ENCODE measurements at regions not wholly inside any gene's neighbourhood (a gene's known extent, or its start where the extent isn't known, plus 50 kb on each side); places are given as distances from the start of the nearest gene placed in this dataset.

DNA sequence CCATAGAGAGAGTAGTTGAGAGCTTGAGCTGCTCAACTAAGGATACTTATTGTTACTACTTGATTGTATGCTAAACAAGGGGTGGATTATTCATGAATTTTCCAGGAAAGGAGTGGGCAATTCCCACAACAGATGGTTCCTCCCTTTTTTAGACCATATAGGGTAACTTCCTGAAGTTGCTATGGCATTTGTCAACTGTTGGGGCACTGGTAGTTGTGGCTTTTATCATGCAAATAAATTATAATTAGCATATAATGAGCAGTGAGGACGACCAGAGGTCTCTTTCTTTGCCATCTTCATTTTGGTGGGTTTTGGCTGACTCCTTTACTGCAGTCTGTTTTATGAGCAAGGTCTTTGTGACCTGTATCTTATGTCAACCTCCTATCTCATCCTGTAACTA is 1403.5 kb upstream of the PABPC4L start:
- TF ChIP-seq CTCF (IDR thresholded peaks at IDR 0.05; ENCODE audit: low read depth, low read length) = no peak
- no peak overlapping the region for H3K4me3 ChIP-seq (replicated peaks in 1 of 2; ENCODE audit: low read depth in 2 of 2, low read length in 2 of 2)
- DNase-seq (ENCODE audit: low read depth in 2 of 2) = no peak

DNA sequence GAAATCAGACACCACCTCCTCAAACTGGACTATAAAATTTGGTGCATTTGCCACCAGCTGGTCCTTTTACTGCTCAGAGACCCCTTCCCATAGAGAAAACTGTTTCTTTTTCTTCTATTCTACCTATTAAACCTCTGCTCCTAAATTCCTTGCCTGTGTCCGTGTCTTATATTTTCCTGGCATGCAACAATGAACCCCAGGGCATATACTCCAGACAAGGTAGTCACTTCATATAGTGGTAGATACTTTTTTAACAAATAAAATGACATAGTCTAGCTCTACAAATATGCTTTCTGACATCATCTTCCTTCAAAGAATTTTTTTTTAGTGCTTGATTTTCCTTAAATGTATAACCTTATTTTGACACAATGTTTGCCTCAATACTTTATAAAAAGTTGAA is 1402.9 kb upstream of the PABPC4L start:
- DNase-seq (ENCODE audit: low read depth in 2 of 2) = no peak
- H3K4me3 ChIP-seq (replicated peaks in 1 of 2; ENCODE audit: low read depth in 2 of 2, low read length in 2 of 2) = no peak overlapping the region
- TF ChIP-seq CTCF (IDR thresholded peaks at IDR 0.05; ENCODE audit: low read depth, low read length) = no peak

DNA sequence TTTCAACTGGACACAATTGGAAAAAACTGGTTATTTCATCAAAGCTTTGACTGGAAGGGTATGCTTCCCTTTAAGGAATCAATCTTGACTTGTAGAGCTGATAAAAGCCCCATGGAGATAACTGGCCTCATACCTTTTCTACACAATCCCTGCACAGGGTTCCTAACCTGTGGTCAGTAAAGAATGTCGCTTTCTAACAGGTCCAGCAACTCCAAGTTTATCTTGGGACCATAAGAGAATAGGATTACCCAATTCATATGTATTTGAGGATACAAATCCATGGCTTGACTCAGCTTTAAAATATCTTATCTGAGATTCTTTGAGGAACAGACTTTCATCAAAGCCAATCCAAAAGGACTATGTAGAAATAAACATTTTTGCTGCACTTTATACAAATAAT is 1399.8 kb upstream of the PABPC4L start:
- TF ChIP-seq CTCF (IDR thresholded peaks at IDR 0.05; ENCODE audit: low read depth, low read length) = no peak
- H3K4me3 ChIP-seq (replicated peaks in 1 of 2; ENCODE audit: low read depth in 2 of 2, low read length in 2 of 2) = no peak overlapping the region
- no peak for DNase-seq (ENCODE audit: low read depth in 2 of 2)

- TF ChIP-seq CTCF (IDR thresholded peaks at IDR 0.05; ENCODE audit: low read depth, low read length) = no peak
- DNase-seq (ENCODE audit: low read depth in 2 of 2) = no peak
- H3K4me3 ChIP-seq (replicated peaks in 1 of 2; ENCODE audit: low read depth in 2 of 2, low read length in 2 of 2) = no peak overlapping the region
Measured at GRCh38 chr4:135598151-135598550, 1396.6 kb upstream of the PABPC4L start.

GRCh38 chr4:135594521-135594920 is 1392.9 kb upstream of the PABPC4L start:
- no peak for TF ChIP-seq CTCF (IDR thresholded peaks at IDR 0.05; ENCODE audit: low read depth, low read length)
- no peak overlapping the region for H3K4me3 ChIP-seq (replicated peaks in 1 of 2; ENCODE audit: low read depth in 2 of 2, low read length in 2 of 2)
- no peak for DNase-seq (ENCODE audit: low read depth in 2 of 2)

DNA sequence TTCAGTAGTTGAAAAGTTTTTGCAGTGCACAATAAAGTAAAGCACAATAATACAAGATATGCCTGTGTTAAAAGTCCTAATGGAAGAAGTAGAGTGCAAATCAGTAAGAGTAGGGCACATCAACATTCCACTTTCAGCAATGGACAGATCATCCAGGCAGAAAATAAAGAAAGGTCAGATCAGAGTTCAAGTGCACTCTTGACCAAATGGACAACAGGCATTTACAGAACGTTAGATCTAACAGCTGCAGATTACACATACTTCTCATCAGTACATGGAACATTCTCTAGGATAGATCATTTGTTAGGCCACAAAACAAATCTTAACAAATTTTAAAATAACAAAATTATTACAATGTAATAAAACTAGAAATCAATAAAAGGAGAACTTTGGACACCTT is 1373.5 kb upstream of the PABPC4L start:
- TF ChIP-seq CTCF (IDR thresholded peaks at IDR 0.05; ENCODE audit: low read depth, low read length) = no peak
- H3K4me3 ChIP-seq (replicated peaks in 1 of 2; ENCODE audit: low read depth in 2 of 2, low read length in 2 of 2) = no peak overlapping the region
- DNase-seq (ENCODE audit: low read depth in 2 of 2) = no peak

DNA sequence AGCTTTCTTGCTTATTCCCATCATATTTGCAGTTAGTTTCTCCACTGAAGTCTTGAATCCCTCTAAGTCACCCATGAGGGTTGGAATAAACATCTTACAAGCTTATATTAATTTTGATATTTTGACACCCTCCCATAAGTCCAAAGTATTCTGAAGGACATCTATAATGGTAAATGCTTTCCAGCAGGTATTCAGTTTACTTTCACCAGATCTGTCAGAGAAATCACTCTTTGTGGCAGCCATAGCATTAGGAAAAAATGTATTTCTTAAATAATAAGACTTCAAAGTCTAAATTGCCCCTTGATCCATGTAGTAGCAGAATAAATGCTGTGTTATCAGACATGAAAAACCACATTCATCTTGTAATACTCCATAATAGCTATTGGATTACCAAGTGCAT is 1371.7 kb upstream of the PABPC4L start:
- no peak for TF ChIP-seq CTCF (IDR thresholded peaks at IDR 0.05; ENCODE audit: low read depth, low read length)
- no peak for DNase-seq (ENCODE audit: low read depth in 2 of 2)

More for the DNA sequence above, 1371.7 kb upstream of the PABPC4L start:
- no peak overlapping the region for H3K4me3 ChIP-seq (replicated peaks in 1 of 2; ENCODE audit: low read depth in 2 of 2, low read length in 2 of 2)
